DMS79 (cell line): ENCODE measurements at regions not wholly inside any gene's neighbourhood (a gene's known extent, or its start where the extent isn't known, plus 50 kb on each side); places are given as distances from the start of the nearest gene placed in this dataset.
A peak's percentile ranks its signal among the peaks of the same experiment; 100 is the strongest.
"Not testable (repeated sequence)": the region's sequence is repeated elsewhere in the genome, so short reads cannot be mapped to it uniquely, and the experiment has no call there.

Source experiments
- DNase-seq: peaks from one replicate; lab custom pipeline; 2025; lab: John Stamatoyannopoulos, UW

DNA sequence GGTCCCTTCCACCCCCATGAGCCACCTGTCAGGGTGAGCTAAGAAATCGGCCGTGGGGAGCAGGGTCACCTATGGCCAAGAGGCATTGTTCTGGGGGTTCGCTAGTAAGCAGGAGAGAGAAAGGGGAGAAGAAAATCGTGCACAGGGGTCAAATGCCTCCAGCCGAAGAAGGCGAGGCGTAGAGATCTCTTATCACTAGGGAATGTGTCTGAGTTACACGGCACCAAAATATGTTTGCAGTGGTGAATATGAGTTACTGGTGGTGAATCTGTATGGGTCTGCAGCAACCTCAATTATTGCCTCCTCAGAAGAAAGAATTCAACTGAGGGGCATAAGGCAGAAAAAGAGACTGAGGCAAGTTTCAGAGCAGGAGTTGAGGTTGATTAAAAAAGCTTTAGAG is 54.2 kb upstream of the RABGAP1L start:
- no peak for DNase-seq

DNA sequence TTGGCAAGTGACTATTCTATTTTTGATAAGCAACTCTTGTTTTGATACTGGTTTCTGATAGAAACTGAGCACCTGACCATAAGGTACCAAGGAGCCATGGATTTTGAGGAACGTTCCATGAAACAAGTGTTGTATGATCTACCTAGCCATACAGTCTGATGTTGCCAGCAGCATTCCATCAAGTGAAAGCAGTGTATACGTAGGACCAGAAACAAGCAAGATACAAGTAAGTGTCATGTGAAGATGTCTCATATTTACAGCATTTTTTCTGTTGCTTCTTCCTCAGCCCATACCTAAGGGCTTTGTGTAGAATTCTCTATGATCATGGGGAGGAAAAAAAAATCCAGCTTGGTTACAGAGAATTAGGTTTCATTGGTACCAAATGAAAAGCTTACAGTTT is 55.6 kb upstream of the RABGAP1L start:
- no peak for DNase-seq

DNA sequence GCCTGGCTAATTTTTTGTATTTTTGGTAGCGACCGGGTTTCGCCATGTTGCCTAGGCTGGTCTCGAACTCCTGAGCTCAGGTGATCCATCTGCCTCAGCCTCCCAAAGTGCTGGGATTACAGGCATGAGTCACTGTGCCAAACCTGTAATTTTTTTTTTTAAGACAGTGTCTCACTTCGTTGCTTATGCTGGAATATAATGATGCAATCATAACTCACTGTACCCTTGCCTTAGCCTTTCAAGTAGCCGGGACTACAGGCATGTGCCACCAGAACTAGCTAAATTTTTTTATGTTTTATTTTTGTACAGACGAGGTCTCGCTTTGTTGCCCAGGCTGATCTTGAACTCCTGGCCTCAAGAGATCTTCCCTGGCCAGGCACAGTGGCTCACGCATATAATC is 57.3 kb upstream of the RABGAP1L start:
- DNase-seq, result not testable (repeated sequence)

DNA sequence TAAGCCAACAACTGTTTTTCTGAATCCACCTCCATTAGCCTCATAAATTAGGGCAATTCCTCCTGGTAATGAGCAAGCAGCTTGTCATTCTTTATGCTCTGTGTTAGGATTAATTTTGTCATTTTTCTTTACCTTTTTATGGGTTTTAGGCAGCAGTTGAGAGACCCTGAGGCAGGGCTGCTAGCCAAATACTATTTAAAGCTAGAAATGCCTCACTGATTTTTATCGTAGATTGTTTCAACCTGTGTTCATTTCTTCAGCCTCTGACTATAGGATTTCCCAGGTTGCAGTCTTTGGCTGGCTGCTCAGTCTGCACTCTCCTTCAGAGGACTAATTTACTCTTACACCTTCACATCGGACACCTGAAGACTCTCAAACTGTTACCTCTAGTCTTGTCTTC is 61.9 kb upstream of the RABGAP1L start:
- DNase-seq, result no peak

DNA sequence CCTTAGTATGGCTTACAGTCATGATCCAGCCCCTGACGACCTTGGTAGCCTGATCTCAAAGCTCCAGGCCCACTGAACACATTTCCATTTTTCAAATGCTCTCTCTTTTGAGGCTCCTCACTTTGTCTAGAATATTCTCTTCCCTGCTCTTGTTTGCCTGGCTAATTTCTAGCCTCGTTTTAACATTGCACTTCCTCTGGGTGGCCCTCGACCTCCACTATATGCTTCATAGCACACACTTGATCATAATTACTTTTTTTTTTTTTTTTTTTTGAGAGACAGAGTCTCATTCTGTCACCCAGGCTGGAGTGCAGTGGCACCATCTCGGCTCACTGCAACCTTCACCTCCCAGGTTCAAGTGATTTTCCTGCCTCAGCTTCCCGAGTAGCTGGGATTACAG is 65.5 kb upstream of the RABGAP1L start:
- not testable (repeated sequence) for DNase-seq

DNA sequence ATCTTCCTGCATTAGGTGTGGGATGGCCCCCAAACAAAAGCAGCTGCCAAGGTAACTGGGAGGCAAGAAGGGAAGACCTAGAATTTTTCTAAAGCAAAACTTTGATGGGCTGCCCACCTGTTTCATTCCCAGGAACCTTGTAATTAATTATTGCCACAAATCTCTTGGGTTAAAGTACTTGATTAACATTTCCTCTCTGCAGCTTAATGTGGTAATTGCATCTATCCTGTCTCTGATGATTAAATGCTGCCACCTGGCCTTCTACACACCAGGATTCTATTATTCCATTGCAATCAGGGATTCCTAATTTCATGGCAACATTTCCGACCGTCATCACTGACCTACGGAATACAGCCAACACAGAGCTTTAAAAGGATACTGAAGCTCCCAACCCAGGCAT is 68.3 kb upstream of the RC3H1 start:
- no peak for DNase-seq

DNA sequence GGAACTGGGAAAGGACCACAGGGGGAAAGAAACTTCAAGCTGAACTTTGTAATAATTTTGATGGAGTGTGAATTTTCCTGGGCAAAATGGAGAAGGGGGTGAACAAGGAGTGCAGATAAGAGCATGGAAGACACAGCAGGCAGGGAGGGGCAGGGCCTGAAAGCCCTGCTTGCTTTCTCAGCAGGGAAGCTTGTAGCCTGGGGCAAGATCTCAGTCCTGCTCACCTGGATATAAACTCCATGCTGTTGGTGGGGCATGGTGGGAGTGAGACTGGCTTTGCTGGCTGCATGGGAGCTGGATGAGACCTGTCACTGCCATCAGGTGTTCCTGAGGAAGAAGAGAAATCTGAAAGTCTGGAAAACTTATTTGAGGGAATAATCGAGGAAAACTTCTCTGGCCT is 58.7 kb upstream of the RC3H1 start:
- no peak for DNase-seq

DNA sequence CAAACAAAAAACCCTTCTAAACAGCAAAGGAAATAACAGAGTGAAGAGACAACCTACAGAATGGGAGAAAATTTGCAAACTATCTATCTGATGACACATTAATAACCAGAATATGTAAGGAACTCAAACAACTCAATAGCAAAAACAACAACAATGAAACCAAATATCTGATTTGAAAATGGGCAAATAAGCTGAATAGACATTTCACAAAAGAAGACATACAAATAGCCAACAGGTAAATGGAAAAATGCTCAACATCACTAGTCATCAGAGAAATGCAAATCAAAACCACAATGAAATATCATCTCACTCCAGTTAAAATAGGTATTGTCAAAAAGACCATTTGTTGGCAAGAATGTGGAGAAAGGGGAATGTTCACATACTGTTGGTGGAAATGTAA is 57.6 kb upstream of the RC3H1 start:
- no peak for DNase-seq

DNA sequence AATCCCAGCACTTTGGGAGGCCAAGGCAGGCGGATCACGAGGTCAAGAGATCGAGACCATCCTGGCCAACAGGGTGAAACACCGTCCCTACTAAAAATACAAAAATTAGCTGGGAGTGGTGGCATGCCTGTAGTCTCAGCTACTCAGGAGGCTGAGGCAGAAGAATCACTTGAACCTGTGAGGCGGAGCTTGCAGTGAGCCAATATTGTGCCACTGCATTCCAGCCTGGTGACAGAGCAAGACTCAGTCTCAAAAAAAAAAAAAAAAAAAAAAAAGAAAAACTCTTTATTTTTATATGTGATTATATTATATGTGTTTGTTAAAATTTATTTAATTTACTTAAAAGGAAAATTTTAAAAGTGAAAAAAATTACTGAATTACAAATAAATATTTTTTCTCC is 56.8 kb upstream of the RC3H1 start:
- DNase-seq, result not testable (repeated sequence)

DNA sequence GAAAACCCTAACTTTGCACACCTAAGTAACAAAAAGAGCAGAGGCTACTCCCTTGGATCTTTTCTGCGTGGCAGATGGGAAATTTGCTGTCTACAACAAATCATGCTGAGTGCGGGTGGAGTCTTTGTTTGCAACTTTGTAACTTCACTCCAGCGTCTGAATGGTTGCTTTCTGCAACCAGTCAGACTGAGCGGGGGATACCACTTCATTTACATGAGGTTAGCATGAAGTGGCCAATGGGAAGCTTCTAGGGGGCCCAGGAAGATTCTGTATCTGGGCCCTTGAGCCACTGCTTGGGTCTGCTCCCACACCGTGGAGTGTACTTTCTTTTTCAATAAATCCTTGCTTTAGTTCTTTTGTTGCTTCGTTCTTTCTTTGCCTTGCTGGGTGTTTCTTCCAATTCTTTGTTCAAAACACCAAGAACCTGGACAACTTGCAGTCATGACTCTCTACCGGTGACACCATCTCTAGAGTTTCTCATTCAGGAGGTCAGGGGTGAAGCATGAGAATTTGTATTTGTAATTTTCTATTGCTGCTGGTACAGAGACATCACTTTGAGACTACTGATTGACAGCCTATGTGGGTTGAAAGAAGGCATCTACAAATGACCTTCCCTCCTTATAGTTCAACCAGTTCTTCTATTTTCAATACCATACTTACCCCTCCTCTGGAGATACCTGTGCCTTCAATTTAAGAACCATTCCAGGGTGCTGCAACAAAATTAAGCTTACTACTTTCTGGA is 55.8 kb upstream of the RC3H1 start:
- DNase-seq, result no peak

DNA sequence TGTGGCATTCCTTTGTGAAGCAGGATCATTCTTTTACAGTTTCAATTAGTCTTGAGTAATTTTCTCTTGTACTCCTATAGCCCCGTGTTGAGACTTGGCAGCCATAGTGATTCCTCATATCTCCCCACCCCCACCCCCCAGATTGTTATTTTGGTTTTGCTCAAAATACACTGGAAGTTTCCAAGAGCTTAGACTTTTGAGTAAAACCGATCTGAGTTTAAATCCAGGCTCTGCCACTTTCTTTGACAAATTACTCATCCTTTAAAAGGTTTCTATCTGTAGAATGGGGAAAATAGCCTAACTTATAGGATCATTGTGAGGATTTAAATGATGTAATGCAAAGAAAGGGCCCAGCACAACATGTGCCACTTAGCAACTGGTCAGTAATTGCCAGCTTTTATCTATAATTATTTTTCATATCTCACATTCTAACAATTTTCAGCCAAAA is 53.1 kb upstream of the RC3H1 start:
- DNase-seq, result no peak

DNA sequence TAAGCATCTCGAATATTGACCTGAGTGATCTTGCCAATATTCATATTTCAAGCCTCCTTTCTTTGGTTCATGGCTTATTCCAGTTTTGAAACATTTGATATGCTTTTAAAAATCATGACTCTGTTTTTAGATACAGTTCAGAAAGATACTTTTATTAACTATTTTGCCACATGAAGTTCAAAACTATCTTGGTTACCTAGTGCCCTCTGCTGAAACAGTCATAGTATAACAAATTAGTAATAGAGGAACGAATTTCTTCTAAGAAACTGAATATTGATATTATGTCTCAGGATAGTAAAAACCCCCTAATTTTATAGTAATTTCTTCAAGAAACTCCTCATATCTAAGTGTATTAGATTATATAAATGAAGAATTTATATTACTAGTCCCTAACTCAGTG is 52.6 kb upstream of the RC3H1 start:
- DNase-seq, result peak; percentile 5

DNA sequence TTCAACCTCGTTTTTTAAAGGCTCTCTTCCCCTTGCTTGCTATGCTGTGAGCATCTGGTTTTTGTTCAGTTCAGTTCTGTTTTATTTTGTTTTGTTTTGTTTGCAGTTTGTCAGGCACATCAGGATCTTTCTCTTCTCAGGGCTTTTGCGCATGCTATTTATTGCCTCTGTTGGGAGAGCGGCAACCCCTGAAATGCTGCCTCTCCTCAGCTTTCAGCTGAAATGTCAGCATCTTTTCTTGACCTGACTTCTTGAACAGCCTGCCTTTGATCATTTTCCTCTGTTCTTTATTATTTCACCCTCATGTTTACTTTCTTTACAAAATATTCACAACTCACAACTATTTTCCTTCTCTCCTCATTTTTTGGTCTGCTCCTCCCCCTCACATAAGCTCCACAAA is 50.4 kb upstream of the RC3H1 start:
- no peak for DNase-seq
